ENCODE measurements at regions not wholly inside any gene's neighbourhood (a gene's known extent, or its start where the extent isn't known, plus 50 kb on each side); places are given as distances from the start of the nearest gene placed in this dataset.
A peak's percentile ranks its signal among the peaks of the same experiment; 100 is the strongest.

DNA sequence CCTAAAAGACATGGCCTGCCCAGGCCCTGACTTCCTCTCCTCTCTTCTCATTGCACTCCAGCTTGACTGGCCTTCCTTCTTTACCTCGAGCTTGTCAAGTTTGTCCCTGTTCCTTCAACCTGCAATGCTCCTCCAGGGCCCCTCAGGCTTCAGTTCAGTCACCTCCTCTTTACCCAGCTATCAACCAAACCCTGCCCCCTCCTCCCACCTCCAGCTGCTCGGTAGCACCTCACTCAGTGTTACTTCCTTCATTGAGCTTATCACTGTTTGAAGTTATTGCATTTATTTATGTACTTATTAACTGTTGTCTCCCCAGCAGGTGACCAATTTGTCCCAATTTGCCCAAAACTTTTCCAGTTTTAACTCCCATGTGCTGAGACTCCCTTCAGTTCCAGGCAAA is 95.8 kb upstream of the UBE2E1 start:
- H3K27ac Mint-ChIP-seq (ENCODE audit: unreplicated experiment): no peak overlapping the region

DNA sequence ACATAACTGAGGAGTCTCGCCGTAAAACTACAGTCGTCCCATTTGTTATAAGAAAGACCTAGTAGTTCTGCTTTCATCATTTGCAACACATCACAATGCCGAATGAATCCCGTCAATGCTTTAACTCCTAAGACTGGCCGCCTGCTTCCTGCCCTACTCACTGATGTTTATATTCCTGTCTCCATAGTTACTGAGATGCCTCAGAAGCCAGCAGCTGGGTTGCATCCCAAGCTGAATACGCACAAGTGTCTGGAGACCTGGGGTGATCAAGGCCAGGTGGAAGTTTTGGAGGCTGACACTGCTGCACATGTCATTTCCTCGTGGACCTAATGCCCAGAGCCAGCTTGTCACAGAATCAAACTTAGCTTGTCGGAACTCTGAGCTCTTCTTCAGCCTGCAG is 95.2 kb upstream of the UBE2E1 start:
- Mint-ChIP-seq H3K36me3 (ENCODE audit: low read depth) (no peaks in the 10 kb centered on the region), H3K27ac (ENCODE audit: unreplicated experiment) (no peak overlapping the region), H3K27me3 (ENCODE audit: low read depth) (no peaks in the 10 kb centered on the region), H3K4me1 (peaks cover 19% of the 10 kb centered on the region), H3K9me3 (no peaks in the 10 kb centered on the region), H3K4me3 (no peak overlapping the region)
- no peak for DNase-seq (ENCODE audit: low read depth, low spot score)
- TF ChIP-seq, protein P1, sequence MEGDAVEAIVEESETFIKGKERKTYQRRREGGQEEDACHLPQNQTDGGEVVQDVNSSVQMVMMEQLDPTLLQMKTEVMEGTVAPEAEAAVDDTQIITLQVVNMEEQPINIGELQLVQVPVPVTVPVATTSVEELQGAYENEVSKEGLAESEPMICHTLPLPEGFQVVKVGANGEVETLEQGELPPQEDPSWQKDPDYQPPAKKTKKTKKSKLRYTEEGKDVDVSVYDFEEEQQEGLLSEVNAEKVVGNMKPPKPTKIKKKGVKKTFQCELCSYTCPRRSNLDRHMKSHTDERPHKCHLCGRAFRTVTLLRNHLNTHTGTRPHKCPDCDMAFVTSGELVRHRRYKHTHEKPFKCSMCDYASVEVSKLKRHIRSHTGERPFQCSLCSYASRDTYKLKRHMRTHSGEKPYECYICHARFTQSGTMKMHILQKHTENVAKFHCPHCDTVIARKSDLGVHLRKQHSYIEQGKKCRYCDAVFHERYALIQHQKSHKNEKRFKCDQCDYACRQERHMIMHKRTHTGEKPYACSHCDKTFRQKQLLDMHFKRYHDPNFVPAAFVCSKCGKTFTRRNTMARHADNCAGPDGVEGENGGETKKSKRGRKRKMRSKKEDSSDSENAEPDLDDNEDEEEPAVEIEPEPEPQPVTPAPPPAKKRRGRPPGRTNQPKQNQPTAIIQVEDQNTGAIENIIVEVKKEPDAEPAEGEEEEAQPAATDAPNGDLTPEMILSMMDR (conservative IDR thresholded peaks at IDR 0.05): no peak

More for the DNA sequence above, 95.8 kb upstream of the UBE2E1 start:
- no peaks in the 10 kb centered on the region for H3K27me3 Mint-ChIP-seq (ENCODE audit: low read depth)
- H3K4me3 Mint-ChIP-seq: no peak overlapping the region
- no peaks in the 10 kb centered on the region for H3K36me3 Mint-ChIP-seq (ENCODE audit: low read depth)
- peaks cover 19% of the 10 kb centered on the region for H3K4me1 Mint-ChIP-seq
- TF ChIP-seq, protein P1 (conservative IDR thresholded peaks at IDR 0.05): no peak
- DNase-seq (ENCODE audit: low read depth, low spot score): no peak
- H3K9me3 Mint-ChIP-seq: no peaks in the 10 kb centered on the region

GRCh38 chr3:23711916-23712494 is 93.8 kb upstream of the UBE2E1 start:
- Mint-ChIP-seq H3K4me1 (peaks cover 19% of the 10 kb centered on the region), H3K9me3 (peaks cover 4% of the 10 kb centered on the region), H3K27ac (ENCODE audit: unreplicated experiment) (peak overlapping the region; percentile 60), H3K27me3 (ENCODE audit: low read depth) (no peaks in the 10 kb centered on the region), H3K4me3 (no peak overlapping the region), H3K36me3 (ENCODE audit: low read depth) (no peaks in the 10 kb centered on the region)
- DNase-seq (ENCODE audit: low read depth, low spot score): no peak
- TF ChIP-seq, protein P1 (conservative IDR thresholded peaks at IDR 0.05): no peak

DNA sequence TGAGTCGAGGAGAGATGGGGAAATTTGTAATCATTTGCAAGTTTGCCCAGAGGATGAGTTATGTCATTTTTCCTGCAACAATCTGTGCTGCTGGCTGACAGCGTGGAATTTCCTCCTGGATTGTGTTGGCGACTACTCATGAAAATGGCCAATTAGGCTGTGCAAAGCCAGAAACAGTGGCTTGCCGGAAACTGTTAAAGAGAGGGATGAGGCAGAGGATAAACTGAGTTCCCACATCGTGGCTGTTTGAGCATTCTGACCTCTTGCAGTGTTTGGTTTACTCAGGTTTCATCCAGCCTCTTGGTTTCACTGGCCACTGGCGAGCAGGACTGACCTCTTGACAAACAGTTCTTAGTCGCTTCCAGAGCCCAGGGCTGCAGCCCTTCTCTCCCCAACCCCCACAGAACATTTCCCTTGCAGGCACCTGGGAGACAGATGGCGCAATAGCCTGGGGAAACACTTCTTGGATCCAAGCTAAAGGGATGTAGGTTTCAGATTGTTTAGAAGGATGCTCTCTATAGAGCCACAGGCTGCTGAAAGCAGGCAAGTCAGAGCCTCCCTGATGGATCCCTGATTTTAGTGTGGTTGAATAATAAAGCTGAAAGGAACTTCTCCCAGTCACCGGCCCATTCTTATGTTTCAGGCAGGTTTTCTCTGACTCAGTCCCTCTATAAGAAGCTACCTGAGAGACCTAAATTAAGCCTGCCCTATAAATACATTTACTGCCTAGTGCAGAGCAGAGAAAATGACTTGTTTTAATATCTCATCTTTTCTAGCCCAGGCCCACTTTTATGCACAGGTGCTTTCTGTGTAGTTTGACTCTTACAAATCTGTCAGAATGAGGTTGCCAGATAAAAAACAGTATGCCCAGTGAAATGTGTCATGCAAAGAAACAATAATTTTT is 92.8 kb upstream of the UBE2E1 start:
- H3K36me3 Mint-ChIP-seq (ENCODE audit: low read depth): no peaks in the 10 kb centered on the region
- H3K4me3 Mint-ChIP-seq: no peak overlapping the region
- peaks cover 19% of the 10 kb centered on the region for H3K4me1 Mint-ChIP-seq
- H3K9me3 Mint-ChIP-seq: peaks cover 7% of the 10 kb centered on the region
- H3K27me3 Mint-ChIP-seq (ENCODE audit: low read depth): no peaks in the 10 kb centered on the region
- DNase-seq (ENCODE audit: low read depth, low spot score): no peak
- peak overlapping the region; percentile 17 for H3K27ac Mint-ChIP-seq (ENCODE audit: unreplicated experiment)
- TF ChIP-seq, protein P1 (conservative IDR thresholded peaks at IDR 0.05): no peak

GRCh38 chr3:23713641-23714040 is 92.1 kb upstream of the UBE2E1 start:
- TF ChIP-seq, protein P1 (conservative IDR thresholded peaks at IDR 0.05): no peak
- no peaks in the 10 kb centered on the region for H3K36me3 Mint-ChIP-seq (ENCODE audit: low read depth)
- DNase-seq (ENCODE audit: low read depth, low spot score): no peak
- H3K27ac Mint-ChIP-seq (ENCODE audit: unreplicated experiment): no peak overlapping the region
- peaks cover 19% of the 10 kb centered on the region for H3K4me1 Mint-ChIP-seq
- H3K4me3 Mint-ChIP-seq: no peak overlapping the region
- peaks cover 7% of the 10 kb centered on the region for H3K9me3 Mint-ChIP-seq
- H3K27me3 Mint-ChIP-seq (ENCODE audit: low read depth): no peaks in the 10 kb centered on the region

All from neural crest cell (in vitro differentiated cells).